Sigmoid colon (tissue), 6 donors: ENCODE measurements at regions not wholly inside any gene's neighbourhood (a gene's known extent, or its start where the extent isn't known, plus 50 kb on each side); places are given as distances from the start of the nearest gene placed in this dataset.
"Not testable (repeated sequence)": the region's sequence is repeated elsewhere in the genome, so short reads cannot be mapped to it uniquely, and the experiment has no call there.

Experiments used
- DNase-seq: peaks from one replicate; pipeline ENCODE4 v3.0.0-alpha.2; 2019
- H3K27ac ChIP-seq, 4 donors: fragments of 200-600 bp; sonication (generic); one replicate each; pipeline ENCODE4 v1.5.1; 2016 to 2019; ENCODE audit warnings: mild to moderate bottlenecking in 1 of 4
- H3K27me3 ChIP-seq, 3 donors: fragments of 200-600 bp; sonication (generic); one replicate each; pipeline ENCODE4 v1.5.1; 2019; ENCODE audit warnings: mild to moderate bottlenecking in 1 of 3
- H3K36me3 ChIP-seq, 4 donors: fragments of 200-600 bp; sonication (generic); one replicate each; pipeline ENCODE4 v1.5.1; 2016 to 2019
- H3K4me1 ChIP-seq, 4 donors: fragments of 200-600 bp; sonication (generic); one replicate each; pipeline ENCODE4 v1.5.1; 2017 to 2019
- H3K4me3 ChIP-seq, 4 donors: fragments of 200-600 bp; sonication (generic); one replicate each; pipeline ENCODE4 v1.5.1; 2017 to 2019; ENCODE audit warnings: mild to moderate bottlenecking in 2 of 4, moderate library complexity in 1 of 4
- H3K9me3 ChIP-seq, 4 donors: fragments of 200-600 bp in 3 of 4; sonication (generic) in 3 of 4; one replicate each; pipeline versions ENCODE4 v1.5.1 to v1.6.1; 2013 to 2019
- EP300 ChIP-seq, 4 donors: sonication (generic); formaldehyde crosslinking; IDR thresholded peaks; one replicate each; pipeline ENCODE4 v1.6.1; 2017; ENCODE audit warnings: antibody characterized with exemption in 4 of 4
- POLR2A ChIP-seq, 2 donors: fragments of 450-650 bp; IDR thresholded peaks; one replicate each; pipeline ENCODE4 v1.6.1; 2016; ENCODE audit warnings: antibody characterized with exemption in 2 of 2, mild to moderate bottlenecking in 2 of 2, moderate library complexity in 2 of 2
- POLR2AphosphoS5 ChIP-seq, 4 donors: sonication (generic); formaldehyde crosslinking; IDR thresholded peaks; one replicate each; pipeline ENCODE4 v1.6.1; 2017; ENCODE audit warnings: antibody characterized with exemption in 4 of 4
- WGBS, 2 donors: extraction: QIAGEN DNeasy Blood & Tissue Kit; methylation state at CpG; one replicate each; pipeline ENCODE4 v1.1.7; 2013; 5-methylcytosine and 5-hydroxymethylcytosine counted together
- intact Hi-C: fragments of 100-400 bp; cut with DNase I; formaldehyde crosslinking; loops from one replicate; pipeline ENCODE4 v1.15.1; 2023
- TF ChIP-seq, protein P1 (sequence below), 4 experiments: fragments of 450-650 bp in 3 of 4; fragments of 200-600 bp in 1 of 4; IDR thresholded peaks; one replicate each; pipeline ENCODE4 v1.5.1; 2016 to 2019; ENCODE audit warnings: antibody characterized with exemption in 4 of 4, mild to moderate bottlenecking in 3 of 4, moderate library complexity in 2 of 4
- donor health status: healthy with polysubstance abuse.
- donor health status: healthy.

DNA sequence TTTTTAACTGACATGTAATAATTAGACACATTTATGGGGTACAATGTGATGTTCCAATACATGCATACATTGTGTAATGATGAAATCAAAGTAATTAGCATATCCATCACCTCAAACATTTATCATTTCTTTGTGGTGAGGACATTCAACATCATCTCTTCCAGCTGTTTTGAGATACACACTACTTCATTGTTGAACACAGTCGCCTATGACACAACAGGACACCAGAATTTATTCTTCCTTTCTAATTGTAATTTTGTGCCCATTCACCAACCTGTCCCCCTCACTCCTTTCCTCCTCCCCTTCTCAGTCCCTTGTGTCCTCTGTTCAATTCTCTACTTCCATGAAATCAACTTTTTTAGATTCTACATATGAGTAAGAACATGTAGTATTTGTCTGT is 113.4 kb upstream of the CBLB start:
- no peaks in the 10 kb centered on the region for H3K36me3 ChIP-seq
- H3K27me3 ChIP-seq, result no peaks in the 10 kb centered on the region
- TF ChIP-seq, protein P1, sequence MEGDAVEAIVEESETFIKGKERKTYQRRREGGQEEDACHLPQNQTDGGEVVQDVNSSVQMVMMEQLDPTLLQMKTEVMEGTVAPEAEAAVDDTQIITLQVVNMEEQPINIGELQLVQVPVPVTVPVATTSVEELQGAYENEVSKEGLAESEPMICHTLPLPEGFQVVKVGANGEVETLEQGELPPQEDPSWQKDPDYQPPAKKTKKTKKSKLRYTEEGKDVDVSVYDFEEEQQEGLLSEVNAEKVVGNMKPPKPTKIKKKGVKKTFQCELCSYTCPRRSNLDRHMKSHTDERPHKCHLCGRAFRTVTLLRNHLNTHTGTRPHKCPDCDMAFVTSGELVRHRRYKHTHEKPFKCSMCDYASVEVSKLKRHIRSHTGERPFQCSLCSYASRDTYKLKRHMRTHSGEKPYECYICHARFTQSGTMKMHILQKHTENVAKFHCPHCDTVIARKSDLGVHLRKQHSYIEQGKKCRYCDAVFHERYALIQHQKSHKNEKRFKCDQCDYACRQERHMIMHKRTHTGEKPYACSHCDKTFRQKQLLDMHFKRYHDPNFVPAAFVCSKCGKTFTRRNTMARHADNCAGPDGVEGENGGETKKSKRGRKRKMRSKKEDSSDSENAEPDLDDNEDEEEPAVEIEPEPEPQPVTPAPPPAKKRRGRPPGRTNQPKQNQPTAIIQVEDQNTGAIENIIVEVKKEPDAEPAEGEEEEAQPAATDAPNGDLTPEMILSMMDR (IDR thresholded peaks at IDR 0.05), result no peak
- no peak for TF ChIP-seq EP300 (IDR thresholded peaks at IDR 0.05)
- TF ChIP-seq POLR2AphosphoS5 (IDR thresholded peaks at IDR 0.05), result no peak
- no peak for TF ChIP-seq POLR2A (IDR thresholded peaks at IDR 0.05)
- H3K4me1 ChIP-seq, result no peaks in the 10 kb centered on the region
- no peaks in the 10 kb centered on the region for H3K9me3 ChIP-seq
- no peak overlapping the region for H3K4me3 ChIP-seq
- DNase-seq, result no peak
- H3K27ac ChIP-seq, result no peak overlapping the region
- whole genome bisulfite sequencing, 2 donors, result 95 to 98% methylated on average over 1 of the region's 1 CpG
- intact Hi-C loops, result no loop called here

DNA sequence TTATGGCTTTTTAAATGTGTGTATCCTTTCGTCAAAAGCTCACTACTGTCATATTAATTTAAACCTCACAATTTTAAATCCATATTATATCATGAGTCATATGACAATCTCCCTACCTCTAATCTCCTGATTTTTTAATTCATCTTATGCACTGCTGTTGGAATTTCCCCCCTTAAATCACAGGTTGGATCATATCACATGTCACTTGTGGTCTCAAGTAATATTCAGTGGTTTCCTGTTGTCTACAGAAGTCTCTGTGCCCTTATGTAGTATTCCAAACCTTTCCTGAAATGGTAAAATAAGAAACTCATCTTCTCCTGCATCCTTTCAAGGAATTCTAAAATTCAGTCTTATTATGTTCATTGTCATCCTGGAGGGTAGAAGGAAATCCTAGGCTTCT is 116.0 kb upstream of the CBLB start:
- H3K27me3 ChIP-seq, result no peaks in the 10 kb centered on the region
- WGBS, 2 donors, result 93 to 98% methylated on average over 1 of the region's 1 CpG
- no peak for TF ChIP-seq EP300 (IDR thresholded peaks at IDR 0.05)
- TF ChIP-seq POLR2A (IDR thresholded peaks at IDR 0.05), result no peak
- TF ChIP-seq POLR2AphosphoS5 (IDR thresholded peaks at IDR 0.05), result no peak
- TF ChIP-seq, protein P1 (IDR thresholded peaks at IDR 0.05), result no peak
- H3K4me1 ChIP-seq, result no peaks in the 10 kb centered on the region
- no peak for DNase-seq
- no peak overlapping the region for H3K27ac ChIP-seq
- H3K36me3 ChIP-seq, result no peaks in the 10 kb centered on the region
- no peak overlapping the region for H3K4me3 ChIP-seq
- intact Hi-C loops, result no loop called here
- no peaks in the 10 kb centered on the region for H3K9me3 ChIP-seq

DNA sequence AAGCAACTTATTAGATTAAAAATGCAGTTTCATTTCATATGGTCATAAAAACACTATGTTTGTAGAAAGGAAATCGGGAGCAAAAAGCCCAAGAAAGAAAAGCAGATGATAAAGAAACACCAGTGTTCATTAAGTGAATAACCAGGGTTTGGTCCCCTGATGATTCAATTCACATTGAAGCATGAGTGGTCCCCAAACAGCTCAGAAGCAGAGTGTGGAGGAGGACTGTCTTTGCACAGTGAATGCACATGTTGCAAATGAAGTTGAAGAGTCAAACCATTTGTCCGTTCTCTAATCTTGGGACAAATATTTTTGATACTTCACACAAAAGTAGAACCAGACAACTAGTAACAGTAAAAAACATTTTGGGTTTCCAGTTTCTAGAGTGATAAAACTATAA is 117.5 kb upstream of the CBLB start:
- H3K4me1 ChIP-seq, H3K27me3 ChIP-seq, H3K36me3 ChIP-seq, H3K27ac ChIP-seq, H3K4me3 ChIP-seq, DNase-seq, H3K9me3 ChIP-seq, intact Hi-C loops: not testable (repeated sequence)
- WGBS, 2 donors, result 94 to 95% methylated on average over 2 of the region's 2 CpGs

DNA sequence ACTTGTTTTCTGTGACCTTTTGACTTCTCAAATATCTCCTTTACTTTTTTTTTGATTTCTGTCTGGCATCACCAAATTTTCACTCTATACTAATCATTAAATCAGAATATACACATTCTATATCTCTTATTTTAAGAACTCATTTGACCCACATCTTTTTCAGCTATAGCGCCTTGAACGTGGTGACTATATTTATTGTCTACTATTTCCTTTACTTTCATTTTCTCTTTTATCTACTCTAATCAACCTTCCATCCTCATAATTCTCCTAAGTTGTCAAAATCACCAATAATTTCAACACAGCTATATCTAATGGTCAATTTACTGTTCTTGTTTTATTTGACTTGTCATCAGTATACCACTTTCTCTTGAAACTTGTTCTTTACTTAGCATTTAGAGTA is 119.0 kb upstream of the CBLB start:
- 68 to 85% methylated on average over 2 of the region's 2 CpGs for WGBS, 2 donors
- H3K4me1 ChIP-seq, result no peaks in the 10 kb centered on the region
- H3K27ac ChIP-seq, result no peak overlapping the region
- TF ChIP-seq EP300 (IDR thresholded peaks at IDR 0.05) (no peak), POLR2A (IDR thresholded peaks at IDR 0.05) (no peak), POLR2AphosphoS5 (IDR thresholded peaks at IDR 0.05) (no peak)
- TF ChIP-seq, protein P1 (IDR thresholded peaks at IDR 0.05), result no peak
- H3K4me3 ChIP-seq, result no peak overlapping the region
- no peak for DNase-seq
- H3K36me3 ChIP-seq, result no peaks in the 10 kb centered on the region
- no peaks in the 10 kb centered on the region for H3K9me3 ChIP-seq
- intact Hi-C loops, result no loop called here
- no peaks in the 10 kb centered on the region for H3K27me3 ChIP-seq

DNA sequence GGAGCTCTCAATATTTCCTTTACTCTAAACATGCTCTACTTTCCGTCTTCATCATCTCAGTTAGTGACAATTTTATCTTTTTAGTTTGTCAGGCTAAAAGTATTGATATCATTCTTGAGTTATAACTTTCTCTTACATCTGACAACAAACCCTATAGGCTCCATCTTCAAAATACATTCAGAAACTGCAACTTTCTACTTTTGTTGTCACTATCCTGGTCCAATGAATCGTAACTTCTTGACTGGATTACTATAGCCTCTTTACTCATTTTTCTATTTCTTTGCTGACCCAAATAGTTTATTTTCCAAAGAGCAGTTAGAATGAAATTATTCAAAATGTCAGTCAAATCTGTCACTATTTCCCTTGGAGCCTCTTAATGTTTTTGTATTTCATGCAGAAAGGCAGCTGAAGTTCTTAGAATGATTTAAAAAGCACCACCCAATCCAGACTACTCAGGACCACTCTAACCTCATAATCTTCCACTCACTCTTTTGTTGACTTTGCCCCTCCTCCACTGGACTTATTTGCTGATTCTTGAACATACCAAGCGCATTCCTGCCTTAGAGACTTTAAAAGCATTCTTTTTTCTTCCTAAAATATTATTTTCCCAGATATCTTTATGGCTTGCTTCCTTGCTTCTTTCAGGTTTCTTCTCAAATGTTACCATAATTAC is 119.9 kb upstream of the CBLB start:
- Histone ChIP-seq H3K27ac (no peak overlapping the region), H3K4me1 (no peaks in the 10 kb centered on the region), H3K36me3 (no peaks in the 10 kb centered on the region), H3K9me3 (no peaks in the 10 kb centered on the region), H3K4me3 (no peak overlapping the region), H3K27me3 (no peaks in the 10 kb centered on the region)
- intact Hi-C loops, result no loop called here
- TF ChIP-seq POLR2AphosphoS5 (IDR thresholded peaks at IDR 0.05) (no peak), EP300 (IDR thresholded peaks at IDR 0.05) (no peak), POLR2A (IDR thresholded peaks at IDR 0.05) (no peak)
- TF ChIP-seq, protein P1 (IDR thresholded peaks at IDR 0.05), result no peak
- 95 to 98% methylated on average over 3 of the region's 3 CpGs for WGBS, 2 donors
- no peak for DNase-seq
